ENCODE measurements at regions not wholly inside any gene's neighbourhood (a gene's known extent, or its start where the extent isn't known, plus 50 kb on each side); places are given as distances from the start of the nearest gene placed in this dataset.

GRCh38 chr17:68145088-68145487 lies 102.8 kb upstream of the AMZ2 start:
- TF ChIP-seq CTCF (IDR thresholded peaks at IDR 0.05) = no peak
- Histone ChIP-seq H3K27me3 (ENCODE audit: control insufficient read depth, insufficient read depth, low read length) (no peaks in the 10 kb centered on the region), H3K27ac (ENCODE audit: low read length) (no peak overlapping the region), H3K4me3 (ENCODE audit: low read length) (no peak overlapping the region), H3K36me3 (ENCODE audit: control insufficient read depth, insufficient read depth, low read length) (no peaks in the 10 kb centered on the region), H3K9me3 (ENCODE audit: control insufficient read depth, insufficient read depth, low read length) (no peaks in the 10 kb centered on the region), H3K4me1 (ENCODE audit: control insufficient read depth, insufficient read depth, low read length) (no peaks in the 10 kb centered on the region)
- Mint-ChIP-seq H3K9me3 (no peaks in the 10 kb centered on the region), H3K4me1 (peaks cover 0 to 5% of the 10 kb centered on the region in 2 donors), H3K27me3 (ENCODE audit: low read depth in 2 of 2) (no peaks in the 10 kb centered on the region), H3K4me3 (no peak overlapping the region), H3K36me3 (no peaks in the 10 kb centered on the region), H3K27ac (no peak overlapping the region)
- DNase-seq (no peak), ATAC-seq (no peak)
- intact Hi-C loops (cut with micrococcal nuclease) = no loop called here

GRCh38 chr17:68148936-68149335 lies 98.9 kb upstream of the AMZ2 start:
- no peak overlapping the region for H3K4me3 ChIP-seq (ENCODE audit: low read length)
- Mint-ChIP-seq H3K4me3 (no peak overlapping the region), H3K4me1 (peaks cover 0 to 5% of the 10 kb centered on the region in 2 donors), H3K9me3 (no peaks in the 10 kb centered on the region), H3K27me3 (ENCODE audit: low read depth in 2 of 2) (no peaks in the 10 kb centered on the region), H3K36me3 (no peaks in the 10 kb centered on the region), H3K27ac (no peak overlapping the region)
- H3K36me3 ChIP-seq (ENCODE audit: control insufficient read depth, insufficient read depth, low read length) = no peaks in the 10 kb centered on the region
- DNase-seq (no peak), ATAC-seq (no peak)
- H3K27me3 ChIP-seq (ENCODE audit: control insufficient read depth, insufficient read depth, low read length) = no peaks in the 10 kb centered on the region
- no peaks in the 10 kb centered on the region for H3K4me1 ChIP-seq (ENCODE audit: control insufficient read depth, insufficient read depth, low read length)
- intact Hi-C loops (cut with micrococcal nuclease) = no loop called here
- WGBS (ENCODE audit: insufficient coverage) = 97% methylated on average over 3 of the region's 3 CpGs
- no peaks in the 10 kb centered on the region for H3K9me3 ChIP-seq (ENCODE audit: control insufficient read depth, insufficient read depth, low read length)
- no peak overlapping the region for H3K27ac ChIP-seq (ENCODE audit: low read length)
- no peak for TF ChIP-seq CTCF (IDR thresholded peaks at IDR 0.05)

GRCh38 chr17:68152161-68152571 lies 95.7 kb upstream of the AMZ2 start:
- Mint-ChIP-seq H3K27me3 (ENCODE audit: low read depth in 2 of 2) (no peaks in the 10 kb centered on the region), H3K27ac (no peak overlapping the region), H3K36me3 (no peaks in the 10 kb centered on the region), H3K4me3 (no peak overlapping the region), H3K4me1 (peaks cover 0 to 5% of the 10 kb centered on the region in 2 donors), H3K9me3 (no peaks in the 10 kb centered on the region)
- Histone ChIP-seq H3K4me1 (ENCODE audit: control insufficient read depth, insufficient read depth, low read length) (no peaks in the 10 kb centered on the region), H3K36me3 (ENCODE audit: control insufficient read depth, insufficient read depth, low read length) (no peaks in the 10 kb centered on the region), H3K4me3 (ENCODE audit: low read length) (no peak overlapping the region), H3K27me3 (ENCODE audit: control insufficient read depth, insufficient read depth, low read length) (no peaks in the 10 kb centered on the region), H3K27ac (ENCODE audit: low read length) (no peak overlapping the region), H3K9me3 (ENCODE audit: control insufficient read depth, insufficient read depth, low read length) (no peaks in the 10 kb centered on the region)
- intact Hi-C loops (cut with micrococcal nuclease) = no loop called here
- ATAC-seq (no peak), DNase-seq (no peak)
- WGBS (ENCODE audit: insufficient coverage) = 97% methylated on average over 18 of the region's 18 CpGs
- TF ChIP-seq CTCF (IDR thresholded peaks at IDR 0.05) = no peak

GRCh38 chr17:68155692-68156091 lies 92.2 kb upstream of the AMZ2 start:
- Mint-ChIP-seq H3K9me3 (no peaks in the 10 kb centered on the region), H3K36me3 (no peaks in the 10 kb centered on the region), H3K4me3 (no peak overlapping the region), H3K4me1 (no peaks in the 10 kb centered on the region), H3K27ac (no peak overlapping the region), H3K27me3 (ENCODE audit: low read depth in 2 of 2) (no peaks in the 10 kb centered on the region)
- no peak overlapping the region for H3K4me3 ChIP-seq (ENCODE audit: low read length)
- WGBS (ENCODE audit: insufficient coverage) = 97% methylated on average over 3 of the region's 5 CpGs
- H3K27me3 ChIP-seq (ENCODE audit: control insufficient read depth, insufficient read depth, low read length) = no peaks in the 10 kb centered on the region
- ATAC-seq = no peak
- no peaks in the 10 kb centered on the region for H3K4me1 ChIP-seq (ENCODE audit: control insufficient read depth, insufficient read depth, low read length)
- no peak for DNase-seq
- H3K27ac ChIP-seq (ENCODE audit: low read length) = no peak overlapping the region
- H3K36me3 ChIP-seq (ENCODE audit: control insufficient read depth, insufficient read depth, low read length) = no peaks in the 10 kb centered on the region
- intact Hi-C loops (cut with micrococcal nuclease) = no loop called here
- H3K9me3 ChIP-seq (ENCODE audit: control insufficient read depth, insufficient read depth, low read length) = no peaks in the 10 kb centered on the region
- no peak for TF ChIP-seq CTCF (IDR thresholded peaks at IDR 0.05)
